ENCODE measurements at regions not wholly inside any gene's neighbourhood (a gene's known extent, or its start where the extent isn't known, plus 50 kb on each side); places are given as distances from the start of the nearest gene placed in this dataset.

DNA sequence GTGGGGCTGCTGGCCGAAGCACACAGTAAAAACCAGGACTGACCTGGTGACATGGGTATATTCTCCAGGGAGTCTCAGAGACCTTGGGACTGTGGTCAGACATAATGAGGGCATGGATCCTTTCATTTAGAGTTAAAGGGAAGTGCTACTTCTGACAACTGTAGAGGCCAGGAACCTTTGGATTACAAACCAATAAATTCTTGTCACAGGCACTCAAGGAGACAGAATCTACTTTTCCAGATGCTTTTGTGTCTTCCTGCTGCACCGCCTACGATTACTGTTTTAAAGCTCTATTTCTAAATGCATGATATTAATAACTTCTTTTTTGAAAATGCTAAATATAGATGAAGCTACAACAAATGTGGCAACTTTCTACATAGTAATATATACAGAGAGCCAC lies 106.5 kb upstream of the LPAR1 start:
- FAIRE-seq, result peak; percentile 41
- no TSS peak for BruUV-seq (replicated peaks)

More for the DNA sequence above, 106.5 kb upstream of the LPAR1 start:
- Histone ChIP-seq H3K9ac (ENCODE audit: control insufficient read depth, insufficient read depth, low read length) (no peak overlapping the region), H4K20me1 (ENCODE audit: control insufficient read depth, insufficient read depth) (no peaks in the 10 kb centered on the region), H3K27me3 (replicated peaks in 1 of 2; ENCODE audit: control insufficient read depth in 2 of 2, insufficient read depth in 2 of 2, low read length in 1 of 2) (no peaks in the 10 kb centered on the region), H3K4me1 (ENCODE audit: control insufficient read depth, insufficient read depth, low read length) (no peaks in the 10 kb centered on the region), H3K27ac (ENCODE audit: control insufficient read depth, insufficient read depth) (no peak overlapping the region), H3K4me2 (ENCODE audit: control insufficient read depth, insufficient read depth) (no peak overlapping the region), H3K79me2 (ENCODE audit: control insufficient read depth, insufficient read depth, low read length) (no peaks in the 10 kb centered on the region), H3K9me3 (replicated peaks; ENCODE audit: control insufficient read depth, insufficient read depth, low read length) (no peaks in the 10 kb centered on the region), H2AFZ (ENCODE audit: control insufficient read depth, low read depth, low read length) (no peak overlapping the region), H3K4me3 (no peak overlapping the region), H3K36me3 (ENCODE audit: control insufficient read depth in 2 of 2, insufficient read depth in 2 of 2, low read length in 1 of 2) (no peaks in the 10 kb centered on the region)
- TF ChIP-seq SIX5 (IDR thresholded peaks at IDR 0.05; ENCODE audit: low read depth, low read length, severe bottlenecking) (no peak), MEF2B (IDR thresholded peaks at IDR 0.05; ENCODE audit: partially characterized antibody, poor library complexity, severe bottlenecking) (peak; percentile 14), NFXL1 (IDR thresholded peaks at IDR 0.05; ENCODE audit: borderline replicate concordance) (no peak), CEBPB (IDR thresholded peaks at IDR 0.05; ENCODE audit: borderline replicate concordance in 1 of 2, low read depth in 2 of 2, low read length in 2 of 2) (no peak), SPI1 (IDR thresholded peaks at IDR 0.05; ENCODE audit: borderline replicate concordance, insufficient read depth, low read depth, low read length) (0 out of 2 replicates have a peak, but pooled peaks have one; percentile 3), NR2F1 (conservative IDR thresholded peaks at IDR 0.05) (0 out of 2 replicates have a peak, but pooled peaks have one; percentile 22), ZBTB4 (CRISPR knock-in tag; IDR thresholded peaks at IDR 0.05) (no peak), SREBF2 (IDR thresholded peaks at IDR 0.05; ENCODE audit: low read length) (no peak)
- peak; percentile 10; the same call in 1 of the 3 replicates for ATAC-seq
- no peak for DNase-seq (ENCODE audit: low read depth, low spot score)
- ChIA-PET CTCF (no interaction called here), SMC1A (ENCODE audit: uncharacterized antibody, unreplicated experiment) (interaction anchor here (0.7 to 1.9 kb wide), 3 partner anchors 37 to 141 kb away, joined by 3 to 8 read pairs (median 3); no protein-coding TSS in a partner anchor), RAD21 (ENCODE audit: unreplicated experiment) (interaction anchor here (0.6 kb wide), 1 partner anchor 66 kb away, joined by 3 read pairs; no protein-coding TSS in a partner anchor), POLR2A (interaction anchor here (0.7 kb wide), 1 partner anchor 106 kb away, joined by 3 read pairs; no protein-coding TSS in a partner anchor)
- in situ Hi-C loops (cut with MboI) (no loop called here), intact Hi-C loops (cut with micrococcal nuclease; ENCODE audit: unreplicated experiment) (loop anchor here (5.0 to 10.0 kb wide), 2 partner anchors 67 to 260 kb away; no protein-coding TSS in a partner anchor)
- WGBS (ENCODE audit: insufficient coverage, insufficient replicate concordance, low lambda C conversion rate, missing lambda C conversion rate), result 40% methylated on average over 3 of the region's 3 CpGs

Measured in GM12878 (cell line).